Transverse colon (tissue), 4 donors: ENCODE measurements at regions not wholly inside any gene's neighbourhood (a gene's known extent, or its start where the extent isn't known, plus 50 kb on each side); places are given as distances from the start of the nearest gene placed in this dataset.

Experiments
- EP300 ChIP-seq: sonication (generic); formaldehyde crosslinking; IDR thresholded peaks from one replicate; pipeline ENCODE4 v1.6.1; 2017; ENCODE audit warnings: antibody characterized with exemption, low read depth
- POLR2A ChIP-seq: fragments of 450-650 bp; IDR thresholded peaks from one replicate; pipeline ENCODE4 v1.6.1; 2016; ENCODE audit warnings: antibody characterized with exemption, mild to moderate bottlenecking, moderate library complexity
- POLR2AphosphoS5 ChIP-seq, 3 donors: sonication (generic); formaldehyde crosslinking; IDR thresholded peaks; one replicate each; pipeline ENCODE4 v1.6.1; 2016; ENCODE audit warnings: antibody characterized with exemption in 3 of 3
- TF ChIP-seq, protein P1 (sequence below), 5 experiments: fragments of 200-600 bp in 3 of 5; fragments of 450-650 bp in 2 of 5; sonication (generic) in 3 of 5; IDR thresholded peaks; 1 replicate in 2 of 5; 2 replicates in 3 of 5; pipeline ENCODE4 v1.5.1; 2016 to 2017; ENCODE audit warnings: antibody characterized with exemption in 5 of 5, inconsistent platforms in 3 of 5, mild to moderate bottlenecking in 2 of 5, moderate library complexity in 1 of 5

DNA sequence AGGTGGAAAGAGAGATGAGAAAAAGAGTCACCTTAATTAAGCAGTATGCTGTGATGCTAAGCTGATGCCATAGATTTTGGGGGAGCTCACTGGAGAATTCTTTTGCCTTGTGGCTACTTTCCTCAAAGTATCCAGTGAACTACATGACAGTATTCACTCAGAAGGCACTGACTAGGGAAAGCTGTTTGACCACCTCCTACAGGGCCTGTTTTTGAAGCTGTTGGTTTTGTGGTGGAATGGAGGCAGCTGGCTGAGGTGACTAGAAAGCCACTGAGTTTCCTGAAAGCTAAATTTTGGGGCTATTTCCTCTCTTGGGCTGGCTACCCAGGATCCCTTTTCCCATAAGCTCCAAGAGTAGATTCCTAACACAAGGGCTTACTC lies 124.8 kb upstream of the EOLA2 start:
- TF ChIP-seq, protein P1, sequence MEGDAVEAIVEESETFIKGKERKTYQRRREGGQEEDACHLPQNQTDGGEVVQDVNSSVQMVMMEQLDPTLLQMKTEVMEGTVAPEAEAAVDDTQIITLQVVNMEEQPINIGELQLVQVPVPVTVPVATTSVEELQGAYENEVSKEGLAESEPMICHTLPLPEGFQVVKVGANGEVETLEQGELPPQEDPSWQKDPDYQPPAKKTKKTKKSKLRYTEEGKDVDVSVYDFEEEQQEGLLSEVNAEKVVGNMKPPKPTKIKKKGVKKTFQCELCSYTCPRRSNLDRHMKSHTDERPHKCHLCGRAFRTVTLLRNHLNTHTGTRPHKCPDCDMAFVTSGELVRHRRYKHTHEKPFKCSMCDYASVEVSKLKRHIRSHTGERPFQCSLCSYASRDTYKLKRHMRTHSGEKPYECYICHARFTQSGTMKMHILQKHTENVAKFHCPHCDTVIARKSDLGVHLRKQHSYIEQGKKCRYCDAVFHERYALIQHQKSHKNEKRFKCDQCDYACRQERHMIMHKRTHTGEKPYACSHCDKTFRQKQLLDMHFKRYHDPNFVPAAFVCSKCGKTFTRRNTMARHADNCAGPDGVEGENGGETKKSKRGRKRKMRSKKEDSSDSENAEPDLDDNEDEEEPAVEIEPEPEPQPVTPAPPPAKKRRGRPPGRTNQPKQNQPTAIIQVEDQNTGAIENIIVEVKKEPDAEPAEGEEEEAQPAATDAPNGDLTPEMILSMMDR (IDR thresholded peaks at IDR 0.05) = no peak
- TF ChIP-seq EP300 (no peak), POLR2A (no peak), POLR2AphosphoS5 (IDR thresholded peaks at IDR 0.05) (no peak)
